NT2/D1 (cell line): ENCODE measurements at regions not wholly inside any gene's neighbourhood (a gene's known extent, or its start where the extent isn't known, plus 50 kb on each side); places are given as distances from the start of the nearest gene placed in this dataset.

Experiments used
- DNase-seq: peaks from one replicate; pipeline ENCODE4 v3.0.0-alpha.2; 2011; ENCODE audit warnings: low read depth, low spot score
- H3K27me3 ChIP-seq: 2 replicates; pipeline ENCODE4 v1.6.0; 2011; ENCODE audit warnings: mild to moderate bottlenecking; ENCODE audit not compliant: insufficient read length, insufficient read depth
- H3K36me3 ChIP-seq: 2 replicates; pipeline ENCODE4 v1.6.1; 2011; ENCODE audit warnings: mild to moderate bottlenecking, low read length, mixed read lengths; ENCODE audit not compliant: insufficient read depth, insufficient read length
- H3K4me1 ChIP-seq: 2 replicates; pipeline ENCODE4 v1.5.1; 2011; ENCODE audit not compliant: insufficient read depth, insufficient read length
- H3K4me3 ChIP-seq: 2 replicates; pipeline ENCODE4 v1.5.1; 2011; ENCODE audit warnings: low read depth; ENCODE audit not compliant: insufficient read length
- H3K9ac ChIP-seq: 2 replicates; pipeline ENCODE4 v1.6.0; 2011; ENCODE audit warnings: low read depth; ENCODE audit not compliant: insufficient read length
- H3K9me3 ChIP-seq: 2 replicates; pipeline ENCODE4 v1.5.1; 2011; ENCODE audit warnings: mild to moderate bottlenecking, low read length; ENCODE audit not compliant: insufficient read depth
- SUZ12 ChIP-seq: IDR thresholded peaks from 2 replicates; pipeline ENCODE4 v1.6.1; 2011; ENCODE audit not compliant: insufficient read length, insufficient read depth; ENCODE audit errors: extremely low read depth
- YY1 ChIP-seq: IDR thresholded peaks from 2 replicates; pipeline ENCODE4 v1.6.1; 2011; ENCODE audit not compliant: insufficient read length, insufficient read depth
- ZNF274 ChIP-seq: IDR thresholded peaks from 2 replicates; pipeline ENCODE4 v1.6.1; 2011; ENCODE audit warnings: mild to moderate bottlenecking, low read depth, low read length

DNA sequence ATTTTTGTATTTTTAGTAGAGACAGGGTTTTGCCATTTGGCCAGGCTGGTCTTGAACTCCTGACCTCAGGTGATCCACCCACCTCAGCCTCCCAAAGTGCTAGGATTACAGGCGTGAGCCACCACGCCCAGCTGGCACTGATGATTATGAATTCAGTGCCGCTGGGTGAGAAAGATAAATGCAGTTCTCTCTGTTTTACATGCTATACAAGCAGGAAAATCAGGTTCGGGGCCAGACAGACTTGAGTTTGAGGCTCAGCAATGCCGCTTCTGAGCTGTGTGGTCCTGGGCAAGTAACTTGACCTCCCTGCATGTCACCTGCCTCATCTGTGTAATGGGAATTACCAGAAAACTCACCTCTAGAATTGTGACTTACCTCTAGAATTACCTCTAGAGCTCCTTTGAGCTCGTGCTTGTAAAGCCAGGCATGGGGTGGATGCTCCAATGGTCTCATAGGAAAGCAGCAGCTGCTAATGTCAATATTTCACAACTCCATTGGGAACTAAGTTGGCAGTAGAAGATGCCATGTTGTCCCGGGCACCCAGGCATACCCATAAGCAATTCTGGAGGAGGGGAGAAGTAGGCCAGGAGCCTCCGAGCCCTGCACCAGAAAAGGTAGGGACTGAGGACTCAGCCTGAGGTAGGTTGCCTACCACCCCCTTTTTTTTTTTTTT, 119.8 kb upstream of the SLC25A33 start:
- H3K36me3 ChIP-seq: no peaks in the 10 kb centered on the region
- no peaks in the 10 kb centered on the region for H3K9me3 ChIP-seq
- H3K4me3 ChIP-seq: no peak overlapping the region
- no peak overlapping the region for H3K9ac ChIP-seq
- no peak for DNase-seq
- no peaks in the 10 kb centered on the region for H3K4me1 ChIP-seq
- no peaks in the 10 kb centered on the region for H3K27me3 ChIP-seq
- no peak for TF ChIP-seq ZNF274
- TF ChIP-seq SUZ12: no peak
- TF ChIP-seq YY1: no peak

- Histone ChIP-seq H3K27me3 (no peaks in the 10 kb centered on the region), H3K9me3 (no peaks in the 10 kb centered on the region), H3K4me3 (no peak overlapping the region), H3K9ac (no peak overlapping the region), H3K4me1 (no peaks in the 10 kb centered on the region), H3K36me3 (no peaks in the 10 kb centered on the region)
- no peak for DNase-seq
- TF ChIP-seq ZNF274: no peak
- TF ChIP-seq SUZ12: no peak
- TF ChIP-seq YY1: no peak
Measured at GRCh38 chr1:9420835-9421532, 118.3 kb upstream of the SLC25A33 start.

GRCh38 chr1:9421533-9421873, 117.8 kb upstream of the SLC25A33 start:
- no peaks in the 10 kb centered on the region for H3K27me3 ChIP-seq
- H3K9ac ChIP-seq: no peak overlapping the region
- H3K9me3 ChIP-seq: no peaks in the 10 kb centered on the region
- H3K4me3 ChIP-seq: no peak overlapping the region
- TF ChIP-seq ZNF274: no peak
- no peak for TF ChIP-seq YY1
- TF ChIP-seq SUZ12: no peak
- no peaks in the 10 kb centered on the region for H3K4me1 ChIP-seq
- H3K36me3 ChIP-seq: no peaks in the 10 kb centered on the region
- no peak for DNase-seq

GRCh38 chr1:9422321-9422720, 116.9 kb upstream of the SLC25A33 start:
- H3K27me3 ChIP-seq: no peaks in the 10 kb centered on the region
- no peak for TF ChIP-seq SUZ12
- TF ChIP-seq ZNF274: no peak
- no peak for TF ChIP-seq YY1
- no peaks in the 10 kb centered on the region for H3K4me1 ChIP-seq
- no peaks in the 10 kb centered on the region for H3K36me3 ChIP-seq
- no peak overlapping the region for H3K4me3 ChIP-seq
- DNase-seq: no peak
- no peak overlapping the region for H3K9ac ChIP-seq
- H3K9me3 ChIP-seq: no peaks in the 10 kb centered on the region

- Histone ChIP-seq H3K4me3 (no peak overlapping the region), H3K9me3 (no peaks in the 10 kb centered on the region), H3K27me3 (no peaks in the 10 kb centered on the region), H3K9ac (no peak overlapping the region), H3K4me1 (no peaks in the 10 kb centered on the region), H3K36me3 (no peaks in the 10 kb centered on the region)
- no peak for TF ChIP-seq SUZ12
- no peak for TF ChIP-seq YY1
- TF ChIP-seq ZNF274: no peak
- DNase-seq: no peak
Measured at GRCh38 chr1:9422911-9423505, 116.3 kb upstream of the SLC25A33 start.

DNA sequence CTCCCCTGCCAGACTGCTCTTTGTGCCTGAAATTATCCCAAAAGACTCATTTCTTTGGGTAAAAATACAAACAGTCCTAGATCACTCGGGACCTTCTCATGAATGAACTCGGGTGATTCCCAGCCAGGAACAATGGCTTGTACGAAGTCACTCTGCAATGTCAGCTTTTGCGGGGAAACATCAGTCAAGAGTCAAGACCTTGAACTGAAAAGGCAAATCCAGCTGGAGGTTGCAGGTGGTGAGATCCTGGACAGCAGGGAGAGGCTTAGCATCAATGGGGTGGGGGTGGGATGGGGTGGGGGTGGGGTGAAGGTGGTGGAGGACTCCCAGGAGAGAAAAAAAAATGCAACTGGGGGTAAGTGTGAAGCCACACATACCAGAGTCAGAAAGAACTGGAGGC, 115.0 kb upstream of the SLC25A33 start:
- H3K9me3 ChIP-seq: no peaks in the 10 kb centered on the region
- no peak for DNase-seq
- no peaks in the 10 kb centered on the region for H3K27me3 ChIP-seq
- no peaks in the 10 kb centered on the region for H3K4me1 ChIP-seq
- H3K36me3 ChIP-seq: no peaks in the 10 kb centered on the region
- TF ChIP-seq ZNF274 (no peak), YY1 (no peak), SUZ12 (no peak)
- no peak overlapping the region for H3K4me3 ChIP-seq
- H3K9ac ChIP-seq: no peak overlapping the region

- Histone ChIP-seq H3K9me3 (no peaks in the 10 kb centered on the region), H3K4me3 (no peak overlapping the region), H3K9ac (no peak overlapping the region), H3K36me3 (no peaks in the 10 kb centered on the region), H3K27me3 (no peaks in the 10 kb centered on the region), H3K4me1 (no peaks in the 10 kb centered on the region)
- TF ChIP-seq YY1 (no peak), ZNF274 (no peak), SUZ12 (no peak)
- no peak for DNase-seq
Measured at GRCh38 chr1:9425859-9426258, 113.4 kb upstream of the SLC25A33 start.
